ENCODE measurements at regions not wholly inside any gene's neighbourhood (a gene's known extent, or its start where the extent isn't known, plus 50 kb on each side); places are given as distances from the start of the nearest gene placed in this dataset.
"Not testable (repeated sequence)": the region's sequence is repeated elsewhere in the genome, so short reads cannot be mapped to it uniquely, and the experiment has no call there.

- DNase-seq (ENCODE audit: low spot score): not testable (repeated sequence)
Observed at GRCh38 chr1:116298213-116298579, 74.8 kb upstream of the ATP1A1 start.

DNA sequence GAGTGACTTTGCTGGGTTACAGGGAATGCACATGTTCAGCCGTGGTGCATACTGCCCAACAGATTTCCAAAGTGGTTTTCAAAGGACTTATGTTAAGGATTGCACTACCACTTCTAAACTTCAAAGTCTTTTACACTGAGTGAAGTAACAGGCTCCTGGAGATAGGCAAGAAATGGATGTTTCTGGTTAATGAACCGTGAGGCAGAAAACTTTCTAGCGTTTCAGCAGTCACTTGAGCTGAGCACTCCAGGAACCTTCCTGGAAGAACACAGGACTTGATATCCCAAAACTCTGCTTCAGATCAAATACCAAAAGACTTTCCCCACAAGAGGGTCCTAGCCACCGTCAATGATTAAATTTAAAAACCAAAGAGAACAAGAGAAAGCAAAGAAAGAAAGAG lies 74.3 kb upstream of the ATP1A1 start:
- no peak for DNase-seq (ENCODE audit: low spot score)

GRCh38 chr1:116299248-116299647 lies 73.8 kb upstream of the ATP1A1 start:
- no peak for DNase-seq (ENCODE audit: low spot score)

DNA sequence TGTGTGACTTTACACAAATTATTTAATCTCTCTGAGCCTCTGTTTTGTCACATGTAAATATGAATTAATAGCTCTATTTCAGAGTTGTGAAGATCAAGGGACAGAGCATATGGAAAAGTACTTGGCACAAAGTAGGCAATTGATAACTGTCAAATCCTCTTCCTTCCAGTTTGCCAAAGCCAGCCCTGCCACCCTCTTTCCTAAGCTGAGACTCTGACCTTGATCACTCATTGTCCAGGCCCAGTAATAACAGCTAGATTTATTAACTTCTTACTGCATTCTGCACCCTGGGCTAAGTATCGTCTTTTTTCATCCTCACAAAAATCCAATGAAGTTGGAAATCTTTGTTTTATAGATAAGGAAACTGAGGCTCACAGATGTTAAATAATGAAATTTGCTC lies 70.8 kb upstream of the ATP1A1 start:
- no peak for DNase-seq (ENCODE audit: low spot score)

DNA sequence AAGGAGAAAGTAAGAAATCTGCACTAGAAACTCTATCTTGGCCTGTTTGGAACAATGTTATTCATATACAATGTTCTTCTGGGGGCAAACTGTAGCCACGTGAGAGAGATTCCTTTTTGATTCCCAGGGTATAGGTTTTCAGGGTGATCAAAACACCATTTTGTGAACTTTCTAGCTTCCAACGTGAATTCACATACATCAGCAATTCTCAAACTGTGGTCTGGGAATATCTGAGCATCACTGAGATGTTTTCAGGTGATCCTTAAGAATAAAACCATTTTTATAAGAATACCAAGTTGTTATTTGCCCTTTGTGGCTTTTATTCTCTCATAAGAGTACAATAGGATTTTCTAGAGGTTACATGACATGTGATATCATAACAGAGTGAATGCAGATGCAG lies 66.9 kb upstream of the ATP1A1 start:
- no peak for DNase-seq (ENCODE audit: low spot score)

DNA sequence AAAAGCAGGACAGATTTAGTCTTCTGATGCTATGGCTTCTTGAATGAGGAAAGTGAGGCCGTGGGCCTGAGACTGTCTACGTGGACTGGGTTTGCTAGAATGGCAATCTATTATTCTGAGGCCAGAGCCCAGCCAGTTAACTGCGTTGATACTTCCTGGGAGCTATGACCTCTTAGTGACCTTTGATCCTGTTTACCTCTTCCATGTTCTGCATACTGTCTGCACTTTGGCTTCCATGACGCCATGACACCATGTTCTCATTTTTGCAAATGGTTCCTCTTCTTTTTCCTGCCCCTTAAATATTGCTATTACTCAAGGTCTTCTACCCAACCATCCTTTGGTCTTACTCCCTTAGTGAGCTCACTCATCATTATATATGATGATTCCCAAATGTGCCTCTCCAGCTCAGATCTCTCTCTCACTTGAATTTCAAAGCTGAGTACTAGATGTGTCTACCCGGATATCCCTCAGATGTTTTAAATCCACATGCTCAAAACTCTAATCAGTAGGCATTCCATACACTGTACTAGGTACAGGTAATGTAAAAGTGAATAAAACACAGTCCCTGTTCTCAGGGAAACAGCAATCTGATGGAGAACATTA lies 66.1 kb upstream of the ATP1A1 start:
- no peak for DNase-seq (ENCODE audit: low spot score)

- DNase-seq (ENCODE audit: low spot score): no peak
Observed at GRCh38 chr1:116308276-116308675, 64.8 kb upstream of the ATP1A1 start.

DNA sequence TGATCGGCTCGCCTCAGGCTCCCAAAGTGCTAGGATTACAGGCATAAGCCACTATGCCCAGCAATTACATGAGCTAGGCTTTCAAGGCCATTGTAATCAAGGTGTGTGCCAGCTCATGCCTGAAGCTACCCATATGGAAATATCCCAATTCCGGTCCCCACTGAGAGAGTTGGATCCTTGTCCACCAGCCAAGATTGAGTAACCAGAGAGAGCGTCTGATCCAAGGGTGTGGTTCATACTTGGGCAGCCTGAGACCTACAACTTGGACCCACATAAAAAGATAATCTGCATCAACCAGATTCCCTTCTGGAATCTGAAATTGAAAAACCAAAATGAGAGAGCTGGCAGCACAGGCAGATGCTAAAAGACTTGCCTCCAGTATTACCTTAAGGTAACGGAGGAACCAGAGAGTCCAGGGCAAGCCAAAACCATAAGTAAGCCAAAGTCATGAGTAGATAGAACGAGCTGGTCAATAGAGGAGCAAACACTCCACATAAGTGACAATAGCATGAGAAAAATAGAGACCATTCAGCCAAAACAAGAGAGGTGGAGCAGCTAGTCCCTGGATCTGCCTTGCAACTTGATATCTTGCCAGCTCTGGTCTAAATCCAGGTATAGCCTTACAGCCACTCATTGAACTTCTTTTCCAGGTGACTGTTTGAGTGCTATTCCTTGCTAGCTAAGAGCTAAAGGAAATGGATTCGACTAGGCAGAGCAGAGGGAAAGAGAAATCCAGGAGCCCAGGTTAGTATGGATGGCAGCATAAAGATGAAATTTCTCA lies 63.8 kb upstream of the ATP1A1 start:
- DNase-seq (ENCODE audit: low spot score): no peak

- DNase-seq (ENCODE audit: low spot score): no peak
Observed at GRCh38 chr1:116310180-116310579, 62.9 kb upstream of the ATP1A1 start.

- DNase-seq (ENCODE audit: low spot score): no peak
Observed at GRCh38 chr1:116311193-116311592, 61.9 kb upstream of the ATP1A1 start.

- DNase-seq (ENCODE audit: low spot score): no peak
Observed at GRCh38 chr1:116311756-116312680, 61.0 kb upstream of the ATP1A1 start.

GRCh38 chr1:116312681-116313069 lies 60.4 kb upstream of the ATP1A1 start:
- DNase-seq (ENCODE audit: low spot score): no peak

DNA sequence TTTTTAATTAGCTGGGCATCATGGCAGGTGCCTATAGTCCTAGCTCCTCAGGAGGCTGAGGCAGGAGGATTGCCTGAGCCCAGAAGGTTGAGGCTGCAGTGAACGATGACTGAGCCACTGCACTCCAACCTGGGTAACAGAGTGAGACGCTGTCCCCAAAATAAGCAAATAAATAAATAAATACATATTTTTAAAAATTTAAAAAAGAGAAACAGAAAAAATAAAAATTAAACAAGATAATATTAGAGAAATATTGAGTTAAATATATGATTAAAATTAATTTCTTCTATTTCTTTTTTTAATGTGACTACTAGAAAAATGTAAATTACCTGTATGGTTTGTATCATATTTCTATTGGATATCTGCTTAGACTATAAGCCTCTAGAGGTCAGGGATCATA lies 59.3 kb upstream of the ATP1A1 start:
- no peak for DNase-seq (ENCODE audit: low spot score)

DNA sequence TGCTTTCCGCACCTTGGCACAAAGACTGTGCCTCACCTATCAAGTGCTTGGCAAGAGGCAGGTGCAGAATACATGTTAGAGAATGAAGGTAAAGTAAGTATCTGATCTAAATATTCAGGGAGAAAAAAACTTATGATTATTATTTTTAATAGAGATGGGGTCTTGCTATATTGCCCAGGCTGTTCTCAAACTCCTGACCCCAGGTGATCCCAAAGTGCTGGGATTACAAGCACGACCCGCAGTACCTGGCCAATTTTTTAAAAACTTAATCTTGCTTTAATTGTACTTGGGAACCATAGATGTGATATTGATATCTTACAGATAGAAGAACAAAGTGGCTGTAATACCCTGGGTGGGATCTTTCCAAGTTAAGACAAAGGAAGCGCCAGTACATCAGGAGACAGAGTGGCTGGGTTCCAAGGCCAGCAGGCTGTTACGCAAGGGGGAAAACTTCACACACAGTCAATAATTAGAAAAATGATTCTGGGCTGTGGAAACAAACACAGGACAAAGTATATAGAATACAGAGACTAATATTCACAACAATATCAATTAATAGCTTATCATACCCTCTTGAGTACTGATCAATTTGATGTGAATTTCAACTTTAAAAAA lies 58.6 kb upstream of the ATP1A1 start:
- DNase-seq (ENCODE audit: low spot score): no peak

GRCh38 chr1:116316373-116316772 lies 56.7 kb upstream of the ATP1A1 start:
- no peak for DNase-seq (ENCODE audit: low spot score)

GRCh38 chr1:116318897-116319296 lies 54.1 kb upstream of the ATP1A1 start:
- DNase-seq (ENCODE audit: low spot score): no peak

- DNase-seq (ENCODE audit: low spot score): no peak
Observed at GRCh38 chr1:116320874-116321273, 52.2 kb upstream of the ATP1A1 start.

- DNase-seq (ENCODE audit: low spot score): no peak
Observed at GRCh38 chr1:116321766-116322175, 51.3 kb upstream of the ATP1A1 start.

DNA sequence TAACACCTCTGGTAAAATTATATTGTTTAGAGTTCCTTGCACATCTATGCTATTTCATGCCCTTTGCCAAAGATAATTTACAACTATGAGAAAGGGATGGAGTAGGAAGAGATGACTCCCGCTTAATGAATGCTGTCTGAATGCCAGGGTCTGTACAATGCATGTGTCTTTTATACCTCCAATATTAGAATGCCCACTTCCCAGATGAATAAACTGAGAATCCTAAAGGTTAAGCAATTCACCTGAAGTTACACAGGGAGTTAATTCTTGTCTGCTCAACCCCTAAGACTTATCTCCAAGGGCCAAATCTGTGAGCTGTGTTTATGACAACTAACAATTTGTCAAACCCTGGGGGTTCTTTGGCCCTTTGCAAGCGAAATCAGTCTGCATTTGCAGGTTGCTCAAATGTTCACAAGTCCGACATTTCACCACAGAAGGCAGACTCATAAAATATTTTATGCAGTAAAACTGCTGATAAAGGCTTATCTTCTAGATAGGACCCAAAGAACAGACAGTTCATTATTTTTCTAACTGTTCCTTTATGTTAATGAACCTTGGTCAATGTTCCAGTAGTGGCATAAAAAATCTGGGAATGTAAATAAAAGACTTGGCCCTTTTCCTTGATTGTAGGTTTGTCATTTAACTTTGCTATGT lies 50.2 kb upstream of the ATP1A1 start:
- DNase-seq (ENCODE audit: low spot score): no peak
